ENCODE measurements at regions not wholly inside any gene's neighbourhood (a gene's known extent, or its start where the extent isn't known, plus 50 kb on each side); places are given as distances from the start of the nearest gene placed in this dataset.

- no peak for ATAC-seq (replicated peaks)
Measured at GRCh38 chr14:24744641-24745040, 110.7 kb upstream of the GZMB start.

GRCh38 chr14:24741871-24742270 lies 107.9 kb upstream of the GZMB start:
- no peak for DNase-seq
- H3K27ac Mint-ChIP-seq: no peak overlapping the region
- no peak for ATAC-seq (replicated peaks)
- H3K9me3 Mint-ChIP-seq: no peaks in the 10 kb centered on the region
- peaks cover 13 to 18% of the 10 kb centered on the region in 2 donors for H3K27me3 Mint-ChIP-seq
- H3K4me1 Mint-ChIP-seq: no peaks in the 10 kb centered on the region
- H3K4me3 Mint-ChIP-seq: no peak overlapping the region
- no peaks in the 10 kb centered on the region for H3K36me3 Mint-ChIP-seq

More at GRCh38 chr14:24744641-24745040, 110.7 kb upstream of the GZMB start:
- no peak for DNase-seq
- no peak overlapping the region for H3K4me3 Mint-ChIP-seq
- peaks cover 18 to 30% of the 10 kb centered on the region in 2 donors for H3K27me3 Mint-ChIP-seq
- no peaks in the 10 kb centered on the region for H3K36me3 Mint-ChIP-seq
- H3K9me3 Mint-ChIP-seq: peaks cover 3 to 5% of the 10 kb centered on the region in 2 donors
- H3K4me1 Mint-ChIP-seq: no peaks in the 10 kb centered on the region
- H3K27ac Mint-ChIP-seq: no peak overlapping the region

- Mint-ChIP-seq H3K36me3 (no peaks in the 10 kb centered on the region), H3K9me3 (peaks cover 0 to 3% of the 10 kb centered on the region in 2 donors), H3K27me3 (peaks cover 6 to 18% of the 10 kb centered on the region in 2 donors), H3K4me1 (peaks cover 0 to 2% of the 10 kb centered on the region in 2 donors), H3K4me3 (no peak overlapping the region), H3K27ac (no peak overlapping the region)
- no peak for DNase-seq
- ATAC-seq (replicated peaks): no peak
Measured at GRCh38 chr14:24735984-24736630, 102.1 kb upstream of the GZMB start.

- DNase-seq: no peak
- Mint-ChIP-seq H3K27me3 (peaks cover 6 to 23% of the 10 kb centered on the region in 2 donors), H3K27ac (no peak overlapping the region), H3K9me3 (peaks cover 0 to 3% of the 10 kb centered on the region in 2 donors), H3K4me3 (no peak overlapping the region), H3K36me3 (no peaks in the 10 kb centered on the region), H3K4me1 (peaks cover 0 to 2% of the 10 kb centered on the region in 2 donors)
- ATAC-seq (replicated peaks): peak; percentile 64 to 65
Measured at GRCh38 chr14:24734917-24735500, 101.0 kb upstream of the GZMB start.

GRCh38 chr14:24726480-24726879 lies 92.5 kb upstream of the GZMB start:
- no peak overlapping the region for H3K4me3 Mint-ChIP-seq
- ATAC-seq (replicated peaks): no peak
- peaks cover 47 to 54% of the 10 kb centered on the region in 2 donors for H3K27me3 Mint-ChIP-seq
- H3K27ac Mint-ChIP-seq: no peak overlapping the region
- H3K9me3 Mint-ChIP-seq: peaks cover 5 to 14% of the 10 kb centered on the region in 2 donors
- peaks cover 0 to 2% of the 10 kb centered on the region in 2 donors for H3K36me3 Mint-ChIP-seq
- no peaks in the 10 kb centered on the region for H3K4me1 Mint-ChIP-seq
- no peak for DNase-seq

GRCh38 chr14:24725311-24725710 lies 91.3 kb upstream of the GZMB start:
- Mint-ChIP-seq H3K36me3 (peaks cover 0 to 2% of the 10 kb centered on the region in 2 donors), H3K27me3 (peaks cover 54 to 59% of the 10 kb centered on the region in 2 donors), H3K4me3 (no peak overlapping the region), H3K27ac (no peak overlapping the region), H3K4me1 (no peaks in the 10 kb centered on the region), H3K9me3 (peaks cover 5 to 14% of the 10 kb centered on the region in 2 donors)
- ATAC-seq (replicated peaks) (no peak), DNase-seq (no peak)

- H3K9me3 Mint-ChIP-seq: peaks cover 0 to 4% of the 10 kb centered on the region in 2 donors
- ATAC-seq (replicated peaks) (no peak), DNase-seq (no peak)
- H3K27me3 Mint-ChIP-seq: peaks cover 36 to 52% of the 10 kb centered on the region in 2 donors
- no peaks in the 10 kb centered on the region for H3K4me1 Mint-ChIP-seq
- H3K27ac Mint-ChIP-seq: no peak overlapping the region
- H3K4me3 Mint-ChIP-seq: no peak overlapping the region
- no peaks in the 10 kb centered on the region for H3K36me3 Mint-ChIP-seq
Measured at GRCh38 chr14:24721775-24722174, 87.8 kb upstream of the GZMB start.

- Mint-ChIP-seq H3K4me1 (no peaks in the 10 kb centered on the region), H3K4me3 (no peak overlapping the region), H3K36me3 (no peaks in the 10 kb centered on the region), H3K27me3 (peaks cover 35 to 37% of the 10 kb centered on the region in 2 donors), H3K27ac (no peak overlapping the region), H3K9me3 (no peaks in the 10 kb centered on the region)
- no peak for ATAC-seq (replicated peaks)
- DNase-seq: no peak
Measured at GRCh38 chr14:24715239-24715638, 81.2 kb upstream of the GZMB start.

GRCh38 chr14:24713404-24713803 lies 79.4 kb upstream of the GZMB start:
- ATAC-seq (replicated peaks): no peak
- Mint-ChIP-seq H3K4me3 (no peak overlapping the region), H3K9me3 (no peaks in the 10 kb centered on the region), H3K4me1 (no peaks in the 10 kb centered on the region), H3K27me3 (peaks cover 25 to 34% of the 10 kb centered on the region in 2 donors), H3K36me3 (no peaks in the 10 kb centered on the region), H3K27ac (peak overlapping the region; percentile 57)
- no peak for DNase-seq

- Mint-ChIP-seq H3K36me3 (no peaks in the 10 kb centered on the region), H3K4me1 (no peaks in the 10 kb centered on the region), H3K9me3 (no peaks in the 10 kb centered on the region), H3K27me3 (peaks cover 24 to 34% of the 10 kb centered on the region in 2 donors), H3K4me3 (no peak overlapping the region), H3K27ac (peak overlapping the region; percentile 57)
- DNase-seq (no peak), ATAC-seq (replicated peaks) (no peak)
Measured at GRCh38 chr14:24712909-24713308, 78.9 kb upstream of the GZMB start.

GRCh38 chr14:24712374-24712773 lies 78.4 kb upstream of the GZMB start:
- peaks cover 24 to 34% of the 10 kb centered on the region in 2 donors for H3K27me3 Mint-ChIP-seq
- H3K36me3 Mint-ChIP-seq: no peaks in the 10 kb centered on the region
- no peaks in the 10 kb centered on the region for H3K9me3 Mint-ChIP-seq
- ATAC-seq (replicated peaks) (no peak), DNase-seq (no peak)
- H3K27ac Mint-ChIP-seq: no peak overlapping the region
- no peak overlapping the region for H3K4me3 Mint-ChIP-seq
- H3K4me1 Mint-ChIP-seq: no peaks in the 10 kb centered on the region

GRCh38 chr14:24710403-24711112 lies 76.6 kb upstream of the GZMB start:
- no peaks in the 10 kb centered on the region for H3K9me3 Mint-ChIP-seq
- no peak overlapping the region for H3K4me3 Mint-ChIP-seq
- peak; percentile 28 to 29 for ATAC-seq (replicated peaks)
- H3K27ac Mint-ChIP-seq: no peak overlapping the region
- peak; percentile 43 for DNase-seq
- H3K36me3 Mint-ChIP-seq: no peaks in the 10 kb centered on the region
- peaks cover 16 to 20% of the 10 kb centered on the region in 2 donors for H3K27me3 Mint-ChIP-seq
- peaks cover 9 to 12% of the 10 kb centered on the region in 2 donors for H3K4me1 Mint-ChIP-seq

GRCh38 chr14:24708684-24709083 lies 74.7 kb upstream of the GZMB start:
- DNase-seq (no peak), ATAC-seq (replicated peaks) (no peak)
- Mint-ChIP-seq H3K4me1 (peaks cover 24 to 31% of the 10 kb centered on the region in 2 donors), H3K27ac (no peak overlapping the region), H3K36me3 (peaks cover 3 to 4% of the 10 kb centered on the region in 2 donors), H3K9me3 (peaks cover 0 to 3% of the 10 kb centered on the region in 2 donors), H3K27me3 (peaks cover 2% of the 10 kb centered on the region in 2 donors), H3K4me3 (no peak overlapping the region)

- H3K27me3 Mint-ChIP-seq: no peaks in the 10 kb centered on the region
- peaks cover 3 to 4% of the 10 kb centered on the region in 2 donors for H3K36me3 Mint-ChIP-seq
- no peak overlapping the region for H3K4me3 Mint-ChIP-seq
- peaks cover 0 to 3% of the 10 kb centered on the region in 2 donors for H3K9me3 Mint-ChIP-seq
- peak overlapping the region; percentile 83 for H3K27ac Mint-ChIP-seq
- DNase-seq (no peak), ATAC-seq (replicated peaks) (no peak)
- H3K4me1 Mint-ChIP-seq: peaks cover 28 to 33% of the 10 kb centered on the region in 2 donors
Measured at GRCh38 chr14:24706351-24706750, 72.4 kb upstream of the GZMB start.
